Lung microvascular endothelial cell (primary cell): ENCODE measurements at regions not wholly inside any gene's neighbourhood (a gene's known extent, or its start where the extent isn't known, plus 50 kb on each side); places are given as distances from the start of the nearest gene placed in this dataset.
"Not testable (repeated sequence)": the region's sequence is repeated elsewhere in the genome, so short reads cannot be mapped to it uniquely, and the experiment has no call there.

Experiments used
- DNase-seq, 2 donors: peaks; one replicate each; pipeline versions ENCODE4 v3.0.0 to v3.0.0-alpha.2; 2010; ENCODE audit warnings: low read depth in 2 of 2

- DNase-seq: no peak
These were observed 140.5 kb upstream of the ZNF536 start for GRCh38 chr19:30231408-30232318.

GRCh38 chr19:30233375-30233774 lies 138.8 kb upstream of the ZNF536 start:
- DNase-seq: no peak

GRCh38 chr19:30235946-30236345 lies 136.2 kb upstream of the ZNF536 start:
- DNase-seq: no peak

GRCh38 chr19:30236587-30236986 lies 135.6 kb upstream of the ZNF536 start:
- no peak for DNase-seq

GRCh38 chr19:30237140-30237539 lies 135.0 kb upstream of the ZNF536 start:
- DNase-seq: no peak

GRCh38 chr19:30240904-30241695 lies 131.1 kb upstream of the ZNF536 start:
- no peak for DNase-seq

- no peak for DNase-seq
These were observed 127.7 kb upstream of the ZNF536 start for GRCh38 chr19:30244533-30244932.

GRCh38 chr19:30245401-30246039 lies 126.7 kb upstream of the ZNF536 start:
- no peak for DNase-seq

GRCh38 chr19:30249911-30250310 lies 122.3 kb upstream of the ZNF536 start:
- DNase-seq: no peak

GRCh38 chr19:30252214-30252613 lies 120.0 kb upstream of the ZNF536 start:
- no peak for DNase-seq

GRCh38 chr19:30253581-30253996 lies 118.6 kb upstream of the ZNF536 start:
- no peak for DNase-seq

- no peak for DNase-seq
These were observed 118.0 kb upstream of the ZNF536 start for GRCh38 chr19:30254158-30254557.

GRCh38 chr19:30254789-30255188 lies 117.4 kb upstream of the ZNF536 start:
- no peak for DNase-seq

GRCh38 chr19:30255791-30256495 lies 116.2 kb upstream of the ZNF536 start:
- no peak for DNase-seq

GRCh38 chr19:30256496-30256850 lies 115.7 kb upstream of the ZNF536 start:
- DNase-seq: no peak

- no peak for DNase-seq
These were observed 108.3 kb upstream of the ZNF536 start for GRCh38 chr19:30263830-30264381.

GRCh38 chr19:30265918-30266317 lies 106.3 kb upstream of the ZNF536 start:
- not testable (repeated sequence) for DNase-seq

GRCh38 chr19:30266687-30267086 lies 105.5 kb upstream of the ZNF536 start:
- DNase-seq: no peak

- no peak for DNase-seq
These were observed 104.9 kb upstream of the ZNF536 start for GRCh38 chr19:30267332-30267731.

GRCh38 chr19:30268601-30269000 lies 103.6 kb upstream of the ZNF536 start:
- DNase-seq: no peak

GRCh38 chr19:30269638-30270037 lies 102.5 kb upstream of the ZNF536 start:
- no peak for DNase-seq
